Peyer's patch (tissue), 4 donors: ENCODE measurements at regions not wholly inside any gene's neighbourhood (a gene's known extent, or its start where the extent isn't known, plus 50 kb on each side); places are given as distances from the start of the nearest gene placed in this dataset.

Experiments
- POLR2A ChIP-seq, 2 donors: fragments of 450-650 bp; IDR thresholded peaks; one replicate each; pipeline ENCODE4 v1.5.1; 2017; ENCODE audit warnings: antibody characterized with exemption in 2 of 2, mild to moderate bottlenecking in 2 of 2, moderate library complexity in 2 of 2
- TF ChIP-seq, protein P1 (sequence below), 6 experiments: fragments of 450-650 bp in 4 of 6; fragments of 200-600 bp in 2 of 6; sonication (generic) in 1 of 6; IDR thresholded peaks; one replicate each; pipeline ENCODE4 v1.5.1; 2017 to 2019; ENCODE audit warnings: antibody characterized with exemption in 6 of 6, mild to moderate bottlenecking in 3 of 6, moderate library complexity in 1 of 6

DNA sequence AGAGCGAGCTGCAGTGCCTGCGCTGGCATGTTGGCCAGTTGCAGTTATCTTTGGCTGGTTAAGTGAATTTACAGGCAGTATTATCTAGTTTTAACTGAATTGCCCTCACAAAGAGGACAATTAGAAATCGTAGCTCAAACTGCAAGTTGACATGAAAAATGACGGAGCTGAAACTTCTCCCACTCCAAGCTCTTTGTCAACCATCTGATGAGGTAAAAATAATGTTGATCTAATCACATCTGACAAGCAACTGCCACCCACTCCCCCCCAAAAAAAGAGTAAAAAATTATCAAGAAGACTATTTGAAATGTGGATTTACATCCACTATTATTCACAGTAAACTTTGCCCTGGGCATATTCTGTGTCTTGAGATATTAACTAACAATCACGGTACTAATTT is 84.7 kb upstream of the VASH1 start:
- TF ChIP-seq POLR2A (IDR thresholded peaks at IDR 0.05) = no peak
- TF ChIP-seq, protein P1, sequence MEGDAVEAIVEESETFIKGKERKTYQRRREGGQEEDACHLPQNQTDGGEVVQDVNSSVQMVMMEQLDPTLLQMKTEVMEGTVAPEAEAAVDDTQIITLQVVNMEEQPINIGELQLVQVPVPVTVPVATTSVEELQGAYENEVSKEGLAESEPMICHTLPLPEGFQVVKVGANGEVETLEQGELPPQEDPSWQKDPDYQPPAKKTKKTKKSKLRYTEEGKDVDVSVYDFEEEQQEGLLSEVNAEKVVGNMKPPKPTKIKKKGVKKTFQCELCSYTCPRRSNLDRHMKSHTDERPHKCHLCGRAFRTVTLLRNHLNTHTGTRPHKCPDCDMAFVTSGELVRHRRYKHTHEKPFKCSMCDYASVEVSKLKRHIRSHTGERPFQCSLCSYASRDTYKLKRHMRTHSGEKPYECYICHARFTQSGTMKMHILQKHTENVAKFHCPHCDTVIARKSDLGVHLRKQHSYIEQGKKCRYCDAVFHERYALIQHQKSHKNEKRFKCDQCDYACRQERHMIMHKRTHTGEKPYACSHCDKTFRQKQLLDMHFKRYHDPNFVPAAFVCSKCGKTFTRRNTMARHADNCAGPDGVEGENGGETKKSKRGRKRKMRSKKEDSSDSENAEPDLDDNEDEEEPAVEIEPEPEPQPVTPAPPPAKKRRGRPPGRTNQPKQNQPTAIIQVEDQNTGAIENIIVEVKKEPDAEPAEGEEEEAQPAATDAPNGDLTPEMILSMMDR (IDR thresholded peaks at IDR 0.05) = no peak
